Muscle layer of colon (tissue), 2 donors: ENCODE measurements at regions not wholly inside any gene's neighbourhood (a gene's known extent, or its start where the extent isn't known, plus 50 kb on each side); places are given as distances from the start of the nearest gene placed in this dataset.

Experiments used
- H3K27ac ChIP-seq: one replicate; pipeline ENCODE4 v1.7.0; 2013; ENCODE audit warnings: low read depth, mild to moderate bottlenecking, low read length, moderate library complexity
- H3K27me3 ChIP-seq, 2 donors: one replicate each; pipeline ENCODE4 v1.7.0; 2013; ENCODE audit warnings: low read length in 2 of 2, mild to moderate bottlenecking in 2 of 2; ENCODE audit not compliant: insufficient read depth in 2 of 2, control insufficient read depth in 1 of 2
- H3K36me3 ChIP-seq: one replicate; pipeline ENCODE4 v1.7.0; 2013; ENCODE audit warnings: mild to moderate bottlenecking, low read length; ENCODE audit not compliant: insufficient read depth
- H3K4me1 ChIP-seq: one replicate; pipeline ENCODE4 v1.7.0; 2013; ENCODE audit warnings: mild to moderate bottlenecking, low read length; ENCODE audit not compliant: insufficient read depth
- H3K4me3 ChIP-seq, 2 donors: one replicate each; pipeline ENCODE4 v1.7.0; 2013; ENCODE audit warnings: low read length in 2 of 2, low read depth in 1 of 2, mild to moderate bottlenecking in 1 of 2, moderate library complexity in 1 of 2
- H3K9ac ChIP-seq: one replicate; pipeline ENCODE4 v1.7.0; 2013; ENCODE audit warnings: low read length
- H3K9me3 ChIP-seq: one replicate; pipeline ENCODE4 v1.7.0; 2013; ENCODE audit warnings: mild to moderate bottlenecking, low read length
- donor health status: abdominal sarcoma.
- donor health status: Adenocarcinoma of cecum.

- Histone ChIP-seq H3K9ac (no peak overlapping the region), H3K4me1 (no peaks in the 10 kb centered on the region), H3K4me3 (no peak overlapping the region), H3K9me3 (no peaks in the 10 kb centered on the region), H3K27me3 (no peaks in the 10 kb centered on the region), H3K36me3 (no peaks in the 10 kb centered on the region), H3K27ac (no peak overlapping the region)
Measured at GRCh38 chr13:107028751-107029150, 460.8 kb upstream of the ARGLU1 start.

- Histone ChIP-seq H3K4me3 (no peak overlapping the region), H3K9me3 (no peaks in the 10 kb centered on the region), H3K27me3 (no peaks in the 10 kb centered on the region), H3K36me3 (no peaks in the 10 kb centered on the region), H3K9ac (no peak overlapping the region), H3K27ac (no peak overlapping the region), H3K4me1 (no peaks in the 10 kb centered on the region)
Measured at GRCh38 chr13:107025991-107026390, 458.1 kb upstream of the ARGLU1 start.

- no peaks in the 10 kb centered on the region for H3K36me3 ChIP-seq
- no peak overlapping the region for H3K27ac ChIP-seq
- no peaks in the 10 kb centered on the region for H3K27me3 ChIP-seq
- H3K4me3 ChIP-seq, result no peak overlapping the region
- H3K9ac ChIP-seq, result no peak overlapping the region
- H3K9me3 ChIP-seq, result no peaks in the 10 kb centered on the region
- no peaks in the 10 kb centered on the region for H3K4me1 ChIP-seq
Measured at GRCh38 chr13:107023335-107023734, 455.4 kb upstream of the ARGLU1 start.

GRCh38 chr13:107020393-107020792 is 452.5 kb upstream of the ARGLU1 start:
- Histone ChIP-seq H3K4me1 (no peaks in the 10 kb centered on the region), H3K27me3 (no peaks in the 10 kb centered on the region), H3K36me3 (no peaks in the 10 kb centered on the region), H3K4me3 (no peak overlapping the region), H3K27ac (no peak overlapping the region), H3K9ac (no peak overlapping the region), H3K9me3 (no peaks in the 10 kb centered on the region)

GRCh38 chr13:107018285-107018684 is 450.3 kb upstream of the ARGLU1 start:
- Histone ChIP-seq H3K9ac (no peak overlapping the region), H3K9me3 (no peaks in the 10 kb centered on the region), H3K4me3 (no peak overlapping the region), H3K36me3 (no peaks in the 10 kb centered on the region), H3K4me1 (no peaks in the 10 kb centered on the region), H3K27me3 (no peaks in the 10 kb centered on the region), H3K27ac (no peak overlapping the region)

GRCh38 chr13:107006661-107007060 is 438.7 kb upstream of the ARGLU1 start:
- H3K9ac ChIP-seq, result no peak overlapping the region
- H3K4me1 ChIP-seq, result no peaks in the 10 kb centered on the region
- H3K27ac ChIP-seq, result no peak overlapping the region
- no peaks in the 10 kb centered on the region for H3K27me3 ChIP-seq
- H3K4me3 ChIP-seq, result no peak overlapping the region
- no peaks in the 10 kb centered on the region for H3K9me3 ChIP-seq
- no peaks in the 10 kb centered on the region for H3K36me3 ChIP-seq

GRCh38 chr13:107005577-107005976 is 437.6 kb upstream of the ARGLU1 start:
- Histone ChIP-seq H3K27ac (no peak overlapping the region), H3K4me3 (no peak overlapping the region), H3K36me3 (no peaks in the 10 kb centered on the region), H3K4me1 (no peaks in the 10 kb centered on the region), H3K9me3 (no peaks in the 10 kb centered on the region), H3K9ac (no peak overlapping the region), H3K27me3 (no peaks in the 10 kb centered on the region)

GRCh38 chr13:107003911-107004310 is 436.0 kb upstream of the ARGLU1 start:
- Histone ChIP-seq H3K9me3 (no peaks in the 10 kb centered on the region), H3K4me1 (no peaks in the 10 kb centered on the region), H3K4me3 (no peak overlapping the region), H3K27me3 (no peaks in the 10 kb centered on the region), H3K9ac (no peak overlapping the region), H3K36me3 (no peaks in the 10 kb centered on the region), H3K27ac (no peak overlapping the region)

- no peak overlapping the region for H3K9ac ChIP-seq
- H3K9me3 ChIP-seq, result no peaks in the 10 kb centered on the region
- no peak overlapping the region for H3K4me3 ChIP-seq
- H3K4me1 ChIP-seq, result no peaks in the 10 kb centered on the region
- H3K27me3 ChIP-seq, result no peaks in the 10 kb centered on the region
- H3K27ac ChIP-seq, result no peak overlapping the region
- no peaks in the 10 kb centered on the region for H3K36me3 ChIP-seq
Measured at GRCh38 chr13:106998664-106999063, 430.7 kb upstream of the ARGLU1 start.

GRCh38 chr13:106997696-106998095 is 429.8 kb upstream of the ARGLU1 start:
- Histone ChIP-seq H3K9me3 (no peaks in the 10 kb centered on the region), H3K27me3 (no peaks in the 10 kb centered on the region), H3K4me1 (no peaks in the 10 kb centered on the region)

GRCh38 chr13:106996867-106997618 is 429.1 kb upstream of the ARGLU1 start:
- Histone ChIP-seq H3K9ac (no peak overlapping the region), H3K27ac (no peak overlapping the region), H3K27me3 (no peaks in the 10 kb centered on the region), H3K4me1 (no peaks in the 10 kb centered on the region), H3K36me3 (no peaks in the 10 kb centered on the region), H3K4me3 (no peak overlapping the region), H3K9me3 (no peaks in the 10 kb centered on the region)

More at GRCh38 chr13:106997696-106998095, 429.8 kb upstream of the ARGLU1 start:
- Histone ChIP-seq H3K4me3 (no peak overlapping the region), H3K9ac (no peak overlapping the region), H3K27ac (no peak overlapping the region), H3K36me3 (no peaks in the 10 kb centered on the region)

- H3K9me3 ChIP-seq, result no peaks in the 10 kb centered on the region
- H3K36me3 ChIP-seq, result no peaks in the 10 kb centered on the region
- H3K9ac ChIP-seq, result no peak overlapping the region
- H3K4me1 ChIP-seq, result peaks cover 4% of the 10 kb centered on the region
- H3K27ac ChIP-seq, result no peak overlapping the region
- H3K4me3 ChIP-seq, result no peak overlapping the region
- no peaks in the 10 kb centered on the region for H3K27me3 ChIP-seq
Measured at GRCh38 chr13:106990594-106990993, 422.7 kb upstream of the ARGLU1 start.
